NB4 (cell line): ENCODE measurements at regions not wholly inside any gene's neighbourhood (a gene's known extent, or its start where the extent isn't known, plus 50 kb on each side); places are given as distances from the start of the nearest gene placed in this dataset.

Experiments used
- POLR2A ChIP-seq: IDR thresholded peaks from 2 replicates; pipeline ENCODE4 v1.6.1; 2011; ENCODE audit warnings: mild to moderate bottlenecking; ENCODE audit not compliant: insufficient read length; ENCODE audit errors: extremely low read depth
- TF ChIP-seq, protein P1 (sequence below): IDR thresholded peaks from one replicate; pipeline ENCODE4 v1.5.1; 2012; ENCODE audit warnings: low read depth, low read length
- TF ChIP-seq, protein P2 (sequence below): IDR thresholded peaks from 2 replicates; pipeline ENCODE4 v1.6.1; 2011; ENCODE audit warnings: low read depth, low read length

DNA sequence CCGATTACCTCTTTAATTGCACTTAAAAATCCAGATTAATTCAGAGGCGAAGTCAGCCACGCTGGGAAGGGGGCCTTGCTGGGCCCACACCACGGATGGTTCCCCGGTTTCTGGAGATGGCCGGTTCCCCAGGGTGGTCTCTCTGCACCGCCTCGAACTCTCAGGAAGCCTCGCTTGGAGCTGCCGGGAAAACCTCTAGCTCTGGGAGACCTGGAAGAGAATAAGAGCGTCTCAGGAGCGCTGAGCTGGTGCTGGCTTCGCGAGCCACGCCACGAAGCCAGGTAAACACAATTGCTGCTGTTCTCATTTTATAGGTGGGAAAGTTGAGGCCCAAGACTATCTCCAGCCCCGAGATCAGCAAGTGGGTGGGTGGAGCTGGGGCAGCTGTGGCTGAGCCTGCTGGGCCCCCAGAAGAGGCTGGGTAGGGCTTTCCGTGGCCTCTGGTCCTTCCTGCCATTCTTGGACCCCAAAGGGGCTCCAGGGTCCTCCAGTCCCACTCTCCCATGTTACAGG lies 110.4 kb downstream of the MICALL2 start:
- TF ChIP-seq, protein P1, sequence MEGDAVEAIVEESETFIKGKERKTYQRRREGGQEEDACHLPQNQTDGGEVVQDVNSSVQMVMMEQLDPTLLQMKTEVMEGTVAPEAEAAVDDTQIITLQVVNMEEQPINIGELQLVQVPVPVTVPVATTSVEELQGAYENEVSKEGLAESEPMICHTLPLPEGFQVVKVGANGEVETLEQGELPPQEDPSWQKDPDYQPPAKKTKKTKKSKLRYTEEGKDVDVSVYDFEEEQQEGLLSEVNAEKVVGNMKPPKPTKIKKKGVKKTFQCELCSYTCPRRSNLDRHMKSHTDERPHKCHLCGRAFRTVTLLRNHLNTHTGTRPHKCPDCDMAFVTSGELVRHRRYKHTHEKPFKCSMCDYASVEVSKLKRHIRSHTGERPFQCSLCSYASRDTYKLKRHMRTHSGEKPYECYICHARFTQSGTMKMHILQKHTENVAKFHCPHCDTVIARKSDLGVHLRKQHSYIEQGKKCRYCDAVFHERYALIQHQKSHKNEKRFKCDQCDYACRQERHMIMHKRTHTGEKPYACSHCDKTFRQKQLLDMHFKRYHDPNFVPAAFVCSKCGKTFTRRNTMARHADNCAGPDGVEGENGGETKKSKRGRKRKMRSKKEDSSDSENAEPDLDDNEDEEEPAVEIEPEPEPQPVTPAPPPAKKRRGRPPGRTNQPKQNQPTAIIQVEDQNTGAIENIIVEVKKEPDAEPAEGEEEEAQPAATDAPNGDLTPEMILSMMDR = no peak
- no peak for TF ChIP-seq POLR2A
- TF ChIP-seq, protein P2, sequence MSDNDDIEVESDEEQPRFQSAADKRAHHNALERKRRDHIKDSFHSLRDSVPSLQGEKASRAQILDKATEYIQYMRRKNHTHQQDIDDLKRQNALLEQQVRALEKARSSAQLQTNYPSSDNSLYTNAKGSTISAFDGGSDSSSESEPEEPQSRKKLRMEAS = no peak
